ENCODE measurements at regions not wholly inside any gene's neighbourhood (a gene's known extent, or its start where the extent isn't known, plus 50 kb on each side); places are given as distances from the start of the nearest gene placed in this dataset.
"Not testable (repeated sequence)": the region's sequence is repeated elsewhere in the genome, so short reads cannot be mapped to it uniquely, and the experiment has no call there.

DNA sequence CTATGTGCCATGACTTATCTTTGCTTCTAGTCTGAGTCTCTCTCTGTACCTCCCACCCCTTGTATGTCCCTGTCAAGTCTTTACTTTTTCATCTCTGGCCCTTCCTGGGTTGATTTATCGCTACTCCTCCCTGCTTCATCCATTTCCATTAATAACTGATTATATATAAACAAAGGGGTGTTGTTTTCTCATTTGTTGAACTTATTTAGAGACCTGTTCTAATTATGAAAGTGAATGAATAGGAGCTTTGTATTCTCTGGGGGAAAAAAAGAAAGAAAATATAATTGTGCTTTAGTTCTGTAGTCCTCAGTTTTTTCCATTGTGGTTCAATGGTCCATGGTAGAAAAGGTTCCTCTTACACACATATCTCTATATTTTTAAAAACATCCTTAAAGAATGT lies 328.9 kb upstream of the PPP2R3A start:
- no peak for DNase-seq (ENCODE audit: low spot score)

DNA sequence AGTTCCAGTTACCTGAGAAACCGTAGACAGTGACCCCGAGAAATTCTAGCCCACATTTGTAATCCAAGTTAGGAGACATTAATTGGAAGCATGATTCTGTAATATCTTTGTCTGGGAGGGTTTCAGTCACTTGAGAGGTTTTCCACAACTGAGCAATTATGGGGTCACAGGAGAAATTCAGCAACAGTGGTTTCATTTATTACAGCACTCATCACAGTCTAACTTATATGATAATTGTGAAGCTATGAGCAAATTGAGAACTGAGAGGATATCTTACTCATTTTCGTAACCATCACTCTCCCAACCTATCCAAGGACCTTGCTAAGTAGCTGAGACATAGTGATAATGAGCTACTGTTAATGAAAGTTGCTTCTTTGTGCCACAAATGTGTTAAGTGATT lies 328.5 kb upstream of the PPP2R3A start:
- DNase-seq (ENCODE audit: low spot score), result no peak

DNA sequence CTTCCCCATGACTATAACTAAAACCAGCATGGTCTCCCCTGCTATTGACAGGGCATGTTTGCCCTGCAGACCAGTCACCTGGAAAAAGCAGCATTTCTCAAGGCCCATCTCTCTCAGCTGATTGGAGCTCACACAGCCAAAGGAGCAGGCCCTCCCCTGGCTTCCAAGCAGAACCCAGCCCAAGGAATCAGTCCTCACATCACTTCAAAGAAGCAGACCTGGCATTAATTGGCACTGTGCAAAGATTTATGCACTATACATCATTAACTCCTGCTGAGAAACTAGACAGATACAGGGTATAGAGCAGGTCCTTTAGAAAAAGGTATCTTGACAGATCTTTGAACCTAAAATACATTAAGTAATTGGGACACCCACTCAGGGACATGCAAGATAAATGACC lies 323.8 kb upstream of the PPP2R3A start:
- DNase-seq (ENCODE audit: low spot score), result no peak

DNA sequence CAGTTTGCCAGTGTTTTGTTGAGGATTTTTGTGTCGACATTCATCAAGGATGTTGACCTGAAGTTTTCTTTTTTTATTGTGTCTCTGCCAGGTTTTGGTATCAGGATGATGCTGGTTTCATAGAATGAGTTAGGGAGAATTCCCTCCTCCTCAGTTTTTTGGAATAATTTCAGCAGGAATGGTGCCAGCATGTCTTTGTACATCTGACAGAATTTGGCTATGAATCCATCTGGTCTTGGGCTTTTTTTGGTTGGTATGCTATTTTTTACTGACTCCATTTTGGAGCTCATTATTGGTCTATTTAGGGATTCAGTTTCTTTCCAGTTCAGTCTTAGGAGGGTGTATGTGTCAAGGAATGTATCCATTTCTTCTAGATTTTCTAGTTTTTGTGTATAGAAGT lies 320.0 kb upstream of the PPP2R3A start:
- no peak for DNase-seq (ENCODE audit: low spot score)

DNA sequence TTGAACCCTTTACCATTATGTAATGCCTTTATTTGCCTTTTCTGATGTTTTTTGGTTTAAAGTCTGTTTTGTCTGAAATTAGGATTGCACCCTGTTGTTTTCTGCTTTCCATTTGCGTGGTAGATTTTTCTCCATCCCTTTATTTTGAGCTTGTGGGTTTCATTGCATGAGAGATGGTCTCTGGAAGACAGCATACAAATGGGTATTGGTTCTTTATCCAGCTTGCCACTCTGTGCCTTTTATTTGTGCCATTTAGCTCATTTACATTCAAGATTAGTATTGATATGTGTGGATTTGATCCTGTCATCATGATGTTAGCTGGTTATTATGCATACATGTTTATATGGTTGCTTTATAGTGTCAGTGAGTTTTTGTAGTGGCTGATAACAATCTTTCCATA lies 318.7 kb upstream of the PPP2R3A start:
- DNase-seq (ENCODE audit: low spot score), result no peak

DNA sequence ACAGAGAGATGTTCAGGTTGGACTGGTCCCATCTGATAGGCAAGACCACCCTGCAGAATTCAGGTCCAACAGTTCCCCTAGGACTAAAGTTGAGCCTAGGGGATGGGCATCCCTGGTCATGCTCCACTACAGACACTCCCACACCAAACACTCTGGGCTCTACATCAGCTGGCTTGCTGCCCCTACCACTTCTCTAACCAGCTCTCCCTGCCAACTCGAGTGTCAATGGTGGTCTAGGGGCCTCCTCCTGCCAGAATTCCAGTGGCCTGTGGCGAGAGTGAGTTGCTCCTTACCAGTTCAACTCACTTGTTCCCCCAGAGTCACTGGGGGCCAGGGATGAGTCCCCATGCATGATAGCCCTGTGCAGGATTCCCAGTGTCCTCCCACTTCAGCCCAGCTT lies 316.2 kb upstream of the PPP2R3A start:
- DNase-seq (ENCODE audit: low spot score), result no peak

DNA sequence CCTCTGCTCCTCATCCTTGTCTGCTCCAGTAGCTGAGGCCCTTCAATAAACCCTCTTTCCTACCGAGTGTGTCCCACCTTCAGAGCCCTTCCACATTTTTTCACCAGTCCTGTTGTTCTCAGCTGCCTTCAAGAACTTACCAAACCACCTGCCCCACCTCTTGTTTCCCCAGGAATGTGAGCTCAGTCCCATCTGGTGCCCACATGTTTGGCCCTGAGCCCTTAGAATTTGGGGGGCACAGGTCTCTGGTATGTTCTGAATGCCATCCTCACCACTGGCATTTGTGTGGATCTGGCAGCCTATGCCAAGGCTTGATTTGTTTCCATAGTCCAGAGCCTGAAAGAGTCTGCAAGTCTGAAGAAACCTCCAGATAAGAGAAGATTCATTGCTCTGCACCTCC lies 315.2 kb upstream of the PPP2R3A start:
- no peak for DNase-seq (ENCODE audit: low spot score)

DNA sequence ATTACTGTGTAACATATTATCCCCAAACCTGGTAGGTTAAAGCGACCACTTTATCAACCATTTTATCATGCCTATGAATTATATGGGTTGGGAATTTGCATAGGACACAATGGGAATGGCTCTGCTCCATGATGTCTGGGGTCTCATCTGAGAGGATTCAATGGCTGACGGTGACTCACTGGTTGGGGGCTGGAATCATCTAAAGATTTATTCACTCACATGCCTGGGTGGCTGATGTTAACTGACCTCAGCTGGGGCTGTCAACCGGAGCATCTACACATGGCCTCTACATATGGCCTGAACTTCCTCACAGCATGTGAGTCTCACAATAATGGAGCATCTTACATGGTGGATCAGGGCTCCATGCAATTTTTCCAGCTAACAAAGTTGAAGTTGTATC lies 313.1 kb upstream of the PPP2R3A start:
- no peak for DNase-seq (ENCODE audit: low spot score)

DNA sequence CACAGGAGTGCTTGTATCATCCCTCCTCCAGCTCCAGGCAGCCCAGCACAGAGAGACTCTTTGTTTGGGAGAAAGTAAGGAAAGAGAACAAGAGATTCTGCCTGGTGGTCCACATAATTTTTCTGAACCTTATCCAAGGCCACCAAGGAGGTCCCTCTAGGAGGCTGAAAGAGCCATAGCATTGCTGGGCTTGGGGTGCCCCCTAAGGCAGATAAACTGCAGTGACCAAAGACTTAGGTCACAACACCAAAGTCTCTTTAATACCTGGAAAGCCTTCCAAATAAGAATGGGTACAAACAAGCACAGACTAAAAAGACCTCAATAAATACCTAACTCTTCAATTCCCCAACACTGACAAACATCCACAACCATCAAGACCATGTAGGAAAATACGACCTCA lies 310.2 kb upstream of the PPP2R3A start:
- DNase-seq (ENCODE audit: low spot score), result no peak

DNA sequence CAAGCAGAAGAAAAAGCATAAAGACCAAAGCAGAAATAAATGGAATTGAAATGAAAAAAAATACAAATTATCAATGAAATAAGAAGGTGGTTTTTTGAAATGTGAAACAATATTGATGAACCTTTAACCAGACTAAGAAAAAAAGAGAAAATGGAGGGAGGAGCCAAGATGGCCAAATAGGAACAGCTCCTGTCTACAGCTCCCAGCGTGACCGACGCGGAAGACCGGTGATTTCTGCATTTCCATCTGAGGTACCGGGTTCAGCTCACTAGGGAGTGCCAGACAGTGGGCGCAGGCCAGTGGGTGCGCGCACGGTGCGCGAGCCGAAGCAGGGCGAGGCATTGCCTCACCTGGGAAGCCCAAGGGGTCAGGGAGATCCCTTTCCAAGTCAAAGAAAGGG lies 307.1 kb upstream of the PPP2R3A start:
- DNase-seq (ENCODE audit: low spot score), result not testable (repeated sequence)

DNA sequence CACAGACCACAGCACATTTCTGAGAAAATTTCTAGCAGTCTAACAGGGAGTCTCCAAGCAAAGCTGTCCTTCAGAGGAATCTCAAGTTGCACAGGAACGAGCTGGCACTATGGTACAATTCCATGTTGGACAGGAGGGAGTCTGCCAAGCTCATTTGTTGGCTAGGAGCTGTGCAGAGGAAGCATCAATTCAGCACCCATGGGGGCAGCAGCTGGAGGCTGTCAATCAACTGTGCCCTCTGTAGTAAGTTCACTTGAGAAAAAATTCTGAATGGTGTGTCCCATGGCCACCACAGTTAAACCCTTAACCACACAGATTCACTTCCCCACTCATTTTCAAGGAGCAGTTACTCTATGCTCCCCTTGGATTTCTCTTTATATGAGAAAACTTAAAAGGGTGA lies 298.5 kb upstream of the PPP2R3A start:
- no peak for DNase-seq (ENCODE audit: low spot score)

DNA sequence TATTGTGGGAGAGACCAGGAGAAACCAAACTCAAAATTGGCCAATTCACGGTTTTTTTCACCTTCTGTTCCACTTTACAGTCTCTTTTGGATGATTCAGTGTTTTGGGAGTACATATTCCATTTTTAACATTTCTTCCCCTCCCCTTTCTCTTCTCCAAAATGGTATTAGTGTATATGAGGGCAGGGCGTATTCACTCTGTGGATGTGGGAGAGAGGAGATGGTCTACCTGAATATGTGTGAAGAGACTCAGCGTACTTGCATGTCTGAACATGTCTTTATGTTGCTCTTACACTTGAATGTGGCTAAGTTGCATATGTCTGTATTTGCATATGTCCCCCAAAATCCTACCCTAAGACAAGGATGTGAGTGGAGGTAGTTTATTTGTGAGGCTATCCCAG lies 291.0 kb upstream of the PPP2R3A start:
- DNase-seq (ENCODE audit: low spot score), result no peak

DNA sequence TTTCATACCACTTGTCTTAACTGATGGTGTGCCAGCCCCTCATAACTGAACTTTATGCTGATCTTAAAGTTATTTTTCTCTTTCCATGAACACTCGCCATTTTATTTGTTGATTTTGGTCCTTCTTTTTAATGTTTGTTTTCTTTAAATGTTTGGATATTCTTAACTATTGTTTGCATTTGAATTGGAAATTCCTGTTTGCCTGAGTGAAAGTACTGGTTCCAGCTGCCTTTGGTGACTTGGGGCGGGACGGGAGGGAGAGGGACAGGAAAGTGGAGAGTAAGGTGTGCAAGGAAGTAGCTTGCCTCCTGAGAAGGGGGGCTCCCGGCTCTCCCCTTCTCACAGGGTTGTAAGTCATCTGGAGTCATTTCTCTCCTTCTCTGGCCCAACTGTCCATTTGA lies 287.1 kb upstream of the PPP2R3A start:
- no peak for DNase-seq (ENCODE audit: low spot score)

DNA sequence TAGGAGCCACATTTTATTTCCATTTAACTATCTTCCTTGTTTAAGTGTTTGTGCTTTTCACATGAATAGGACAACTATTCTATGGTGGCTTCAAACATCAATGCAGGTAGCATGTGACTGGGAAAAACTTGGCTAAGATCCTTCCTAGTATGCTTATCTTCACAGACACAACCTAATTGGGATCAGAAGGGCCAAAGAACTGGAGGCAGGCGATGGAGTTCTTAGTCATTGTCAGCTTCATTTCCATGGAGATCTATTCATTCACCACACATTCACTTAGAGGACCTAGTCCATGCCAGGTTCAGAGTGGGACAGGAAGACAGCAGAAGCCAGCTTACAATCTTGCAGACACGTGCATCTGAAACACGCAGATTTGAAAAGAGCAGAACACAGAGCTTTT lies 277.5 kb upstream of the PPP2R3A start:
- no peak for DNase-seq (ENCODE audit: low spot score)

DNA sequence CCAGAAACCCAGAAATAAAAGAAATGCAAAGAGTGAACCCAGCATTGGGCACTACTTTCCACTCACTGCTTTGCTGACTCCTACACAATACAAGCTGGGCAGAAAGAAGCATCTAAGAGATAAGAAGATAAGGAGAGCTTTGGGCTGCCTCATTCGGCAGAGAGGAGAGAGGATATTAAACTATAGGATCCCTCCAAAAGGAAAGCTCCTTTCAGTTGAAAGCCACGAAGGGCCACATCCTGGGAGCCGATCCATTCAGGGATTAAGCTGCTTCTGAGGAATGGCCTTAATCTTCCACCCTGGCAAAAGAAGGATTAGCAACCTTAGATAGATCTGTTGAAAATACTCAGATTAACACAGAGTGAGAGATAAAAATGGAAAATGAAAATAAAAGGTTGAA lies 274.9 kb upstream of the PPP2R3A start:
- no peak for DNase-seq (ENCODE audit: low spot score)

DNA sequence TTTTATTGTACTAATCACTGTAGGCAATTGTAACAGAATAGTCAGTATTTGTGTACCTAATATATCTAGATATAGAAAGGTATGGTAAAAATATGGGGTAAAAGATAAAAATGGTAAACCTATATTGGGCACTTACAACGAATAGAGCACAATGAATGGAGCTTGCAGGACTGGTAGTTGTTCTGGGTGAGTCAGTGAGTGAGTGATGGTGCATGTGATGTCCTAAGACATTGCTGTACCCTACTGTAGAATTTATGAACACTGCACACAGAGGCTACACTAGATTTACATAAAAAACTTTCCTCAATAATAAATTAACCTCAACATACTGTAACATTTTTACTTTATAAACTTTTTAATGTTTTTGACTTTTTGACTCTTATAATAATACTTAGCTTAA lies 274.3 kb upstream of the PPP2R3A start:
- peak; percentile 11 for DNase-seq (ENCODE audit: low spot score)

DNA sequence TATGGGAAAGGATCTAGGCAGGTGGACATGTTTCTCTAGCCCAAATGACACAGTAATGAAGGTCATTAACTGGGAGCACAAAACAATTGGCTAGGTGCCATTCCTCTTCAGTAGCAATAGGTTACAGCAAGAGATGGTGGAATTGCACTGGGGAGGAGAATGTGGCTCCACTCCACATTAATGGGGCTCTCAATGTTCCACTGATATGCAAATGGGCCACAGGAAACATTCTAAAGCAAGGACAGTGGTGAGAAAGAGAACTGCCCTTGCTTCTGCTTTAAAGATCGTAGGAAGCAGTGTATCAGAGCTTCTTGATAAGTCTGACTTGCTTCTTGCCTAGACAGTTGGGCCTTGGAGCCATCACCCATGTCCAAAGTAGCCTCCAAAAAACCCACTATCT lies 271.4 kb upstream of the PPP2R3A start:
- no peak for DNase-seq (ENCODE audit: low spot score)

DNA sequence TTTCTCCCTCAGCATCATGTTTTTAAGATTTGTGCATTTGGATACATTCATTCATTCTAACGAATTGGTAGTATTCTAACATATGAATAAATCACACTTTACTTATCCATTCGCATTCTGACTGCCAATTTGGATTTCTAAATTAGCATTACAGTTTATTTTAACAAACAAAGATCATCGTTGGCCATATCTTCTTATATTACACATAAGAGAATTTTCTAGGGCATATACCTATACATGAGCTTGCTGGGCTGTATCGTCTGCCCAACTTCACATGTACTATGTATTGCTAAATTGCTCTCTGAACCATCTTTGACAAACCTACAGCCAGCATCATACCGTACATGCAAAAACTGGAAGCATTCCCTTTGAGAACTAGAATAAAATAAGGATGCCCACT lies 265.8 kb upstream of the PPP2R3A start:
- no peak for DNase-seq (ENCODE audit: low spot score)

DNA sequence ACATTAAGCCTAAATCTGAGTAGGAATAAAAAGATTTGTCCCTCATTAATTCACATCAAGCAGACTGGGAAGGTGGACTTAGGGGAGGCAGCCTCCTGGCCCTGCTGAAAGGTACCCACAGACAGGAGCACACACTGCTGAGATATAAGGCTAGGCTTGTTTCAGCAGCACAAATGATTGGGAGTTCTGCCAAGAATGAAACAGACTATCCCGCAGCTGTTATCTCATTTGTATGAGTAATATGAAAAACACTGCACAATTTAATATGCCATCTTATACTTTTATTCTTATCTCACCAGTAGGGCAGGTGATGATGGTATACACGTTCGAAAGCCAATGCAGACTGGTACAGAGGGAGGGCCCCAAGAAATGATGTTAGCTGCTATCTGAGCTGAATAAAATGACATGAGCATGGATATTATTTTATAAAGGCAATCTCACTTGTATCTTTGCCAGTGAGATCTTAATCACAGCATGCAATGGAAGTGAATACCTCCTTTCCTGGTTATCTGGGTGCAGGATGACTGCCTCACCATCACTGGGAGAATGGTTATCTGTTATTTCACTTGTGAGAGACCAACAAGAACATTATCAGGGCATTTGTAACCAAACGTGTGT lies 258.7 kb upstream of the PPP2R3A start:
- no peak for DNase-seq (ENCODE audit: low spot score)

DNA sequence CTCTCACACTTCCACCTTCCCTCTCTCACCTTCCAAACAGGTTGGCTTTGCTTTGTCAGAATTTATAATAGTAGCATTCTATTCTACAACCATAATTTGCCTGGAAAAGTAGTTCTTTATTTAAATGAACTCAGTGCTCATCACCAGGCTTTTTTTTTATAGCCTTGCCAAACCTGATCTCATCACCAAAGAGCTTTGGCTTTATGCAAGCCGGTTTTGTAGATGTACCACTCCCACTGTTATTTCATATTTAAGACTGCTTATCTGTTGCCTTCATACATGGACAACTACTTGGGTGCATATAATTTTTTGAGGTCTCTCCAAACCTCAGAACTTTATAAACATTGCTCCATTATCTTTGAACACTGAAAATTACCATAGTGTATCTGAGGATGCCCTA lies 246.1 kb upstream of the PPP2R3A start:
- no peak for DNase-seq (ENCODE audit: low spot score)

DNA sequence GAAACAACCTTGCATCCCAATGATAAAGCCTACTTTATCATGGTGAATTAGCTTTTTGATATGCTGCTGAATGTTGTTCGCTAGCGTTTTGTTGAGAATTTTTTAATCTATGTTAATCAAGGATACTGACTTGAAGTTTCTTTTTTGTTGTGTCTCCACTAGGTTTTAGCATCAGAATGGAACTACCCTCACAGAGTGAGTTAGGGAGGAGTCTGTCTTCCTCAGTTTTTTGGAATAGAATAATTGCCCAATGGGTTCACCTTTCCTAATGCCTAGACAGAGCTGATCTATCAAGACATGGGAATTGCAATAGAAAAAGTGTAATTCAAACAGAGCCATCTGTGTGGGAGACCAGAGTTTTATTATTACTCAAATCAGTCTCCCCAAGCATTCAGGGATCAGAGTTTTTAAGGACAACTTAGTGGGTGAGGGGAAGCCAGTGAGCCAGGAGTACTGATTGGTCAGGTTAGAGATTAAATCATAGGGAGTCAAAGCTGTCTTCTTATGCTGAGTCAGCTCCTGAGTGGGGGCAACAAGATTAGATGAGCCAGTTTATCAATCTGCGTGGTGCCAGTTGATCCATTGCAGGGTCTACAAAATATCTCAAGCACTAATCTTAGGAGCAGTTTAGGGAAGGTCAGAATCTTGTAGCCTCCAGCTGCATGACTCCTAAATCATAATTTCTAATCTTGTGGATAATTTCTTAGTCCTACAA lies 237.4 kb upstream of the PPP2R3A start:
- DNase-seq (ENCODE audit: low spot score), result no peak

DNA sequence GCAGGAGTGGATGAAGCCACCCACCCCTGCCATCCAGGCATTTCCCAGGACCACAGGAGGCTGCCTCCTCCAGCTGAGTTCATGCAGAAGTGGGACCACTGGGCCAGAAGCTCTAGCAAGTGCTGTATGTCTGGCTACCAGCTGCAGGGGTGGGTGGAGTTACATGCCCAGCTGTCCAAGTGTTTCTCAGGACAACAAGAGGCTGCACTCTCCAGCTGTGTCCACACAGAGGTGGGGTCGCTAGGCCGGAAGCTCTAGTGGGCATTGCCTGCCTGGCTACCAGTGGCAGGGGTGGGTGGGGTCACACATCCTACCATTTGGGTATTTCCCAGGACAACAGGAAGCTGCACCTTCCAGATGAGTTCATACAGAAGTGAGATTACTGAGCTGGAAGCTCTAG lies 234.0 kb upstream of the PPP2R3A start:
- DNase-seq (ENCODE audit: low spot score), result peak; percentile 6

DNA sequence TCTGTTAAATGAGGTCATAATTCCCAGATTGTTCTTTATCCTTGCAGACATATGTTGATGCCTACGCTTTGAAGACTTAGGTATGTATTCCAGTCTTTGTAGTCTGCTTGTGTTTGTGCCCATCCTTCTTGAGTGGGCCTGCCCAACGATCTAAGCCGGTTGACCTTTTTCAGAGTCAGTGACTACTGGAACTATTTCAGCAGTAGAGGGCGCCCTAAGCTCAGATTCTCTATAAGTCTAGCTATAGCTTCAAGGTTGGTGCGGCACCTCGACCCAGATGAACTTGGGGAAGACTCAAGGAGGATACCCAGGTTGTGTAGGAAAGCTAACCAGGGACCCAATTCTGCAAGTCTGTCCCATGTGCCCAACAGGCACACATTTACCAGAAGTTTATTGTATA lies 228.8 kb upstream of the PPP2R3A start:
- peak; percentile 47 for DNase-seq (ENCODE audit: low spot score)

DNA sequence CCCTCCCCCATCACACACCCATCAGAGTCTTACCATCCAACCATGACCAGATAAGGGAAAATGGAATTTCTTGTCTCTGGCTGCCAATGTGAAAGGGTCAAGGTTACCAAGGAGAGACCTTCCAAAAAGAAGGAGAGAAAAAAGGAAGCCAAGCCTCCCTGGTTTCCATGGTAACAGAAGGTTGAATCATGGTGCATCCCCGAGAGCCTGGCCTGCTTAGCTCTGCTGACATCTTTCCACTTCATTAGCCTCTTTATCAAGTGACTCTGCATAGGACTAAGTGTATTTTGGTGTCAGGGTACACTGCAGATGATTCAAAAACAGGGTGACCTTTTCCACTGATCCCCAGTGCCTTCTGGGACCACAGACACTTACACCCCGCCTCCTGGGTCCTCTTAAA lies 225.7 kb upstream of the PPP2R3A start:
- DNase-seq (ENCODE audit: low spot score), result peak; percentile 23

All from kidney tubule cell (primary cell).